RWPE1 (cell line): ENCODE measurements at regions not wholly inside any gene's neighbourhood (a gene's known extent, or its start where the extent isn't known, plus 50 kb on each side); places are given as distances from the start of the nearest gene placed in this dataset.

Experiments used
- CTCF ChIA-PET: fragments of 350-600 bp; sonication (Branson Sonifier 250); formaldehyde crosslinking; extraction: SDS; loops from one replicate; lab custom pipeline; 2021; lab: Yijun Ruan, JAX
- POLR2A ChIA-PET: fragments of 400-600 bp; formaldehyde crosslinking; extraction: SDS; loops from one replicate; lab custom pipeline; 2020; ENCODE audit warnings: antibody characterized with exemption; ENCODE audit not compliant: low non-redundant PET; lab: Yijun Ruan, JAX
- DNase-seq: peaks from one replicate; pipeline ENCODE4 v3.0.0; 2012; ENCODE audit warnings: low spot score
- H3K27ac ChIP-seq: fragments of 450-650 bp; 2 replicates; pipeline ENCODE4 v1.5.1; 2017
- CTCF ChIP-seq: fragments of 450-650 bp; conservative IDR thresholded peaks from 2 replicates; pipeline ENCODE4 v1.5.1; 2017; ENCODE audit warnings: low read depth, mild to moderate bottlenecking

GRCh38 chr18:22026889-22027288 is 142.5 kb upstream of the GATA6 start:
- TF ChIP-seq CTCF = no peak
- no peak for DNase-seq
- ChIA-PET POLR2A (no interaction called here), CTCF (no interaction called here)
- H3K27ac ChIP-seq = no peak overlapping the region

GRCh38 chr18:22031611-22032010 is 137.8 kb upstream of the GATA6 start:
- H3K27ac ChIP-seq = peak overlapping the region; percentile 58
- POLR2A ChIA-PET = no interaction called here
- TF ChIP-seq CTCF = no peak
- DNase-seq = no peak
- CTCF ChIA-PET = no interaction called here

- CTCF ChIA-PET = no interaction called here
- POLR2A ChIA-PET = no interaction called here
- H3K27ac ChIP-seq = no peak overlapping the region; the same call in 1 of the 2 replicates
- TF ChIP-seq CTCF = no peak
- DNase-seq = peak; percentile 94
Observed at GRCh38 chr18:22032392-22032961, 136.9 kb upstream of the GATA6 start.

GRCh38 chr18:22033085-22033484 is 136.3 kb upstream of the GATA6 start:
- TF ChIP-seq CTCF = no peak
- H3K27ac ChIP-seq = peak overlapping the region; percentile 66
- DNase-seq = no peak
- ChIA-PET CTCF (no interaction called here), POLR2A (no interaction called here)

GRCh38 chr18:22034276-22034675 is 135.1 kb upstream of the GATA6 start:
- CTCF ChIA-PET = no interaction called here
- TF ChIP-seq CTCF = no peak
- no peak overlapping the region for H3K27ac ChIP-seq
- POLR2A ChIA-PET = no interaction called here
- DNase-seq = no peak

- CTCF ChIA-PET = interaction anchor here (0.5 kb wide), 1 partner anchor 410 kb away, joined by 3 read pairs; no protein-coding TSS in a partner anchor
- H3K27ac ChIP-seq = no peak overlapping the region
- DNase-seq = no peak
- POLR2A ChIA-PET = no interaction called here
- TF ChIP-seq CTCF = no peak
Observed at GRCh38 chr18:22040533-22040932, 128.9 kb upstream of the GATA6 start.
